ENCODE measurements at regions not wholly inside any gene's neighbourhood (a gene's known extent, or its start where the extent isn't known, plus 50 kb on each side); places are given as distances from the start of the nearest gene placed in this dataset.

- H3K4me3 ChIP-seq (ENCODE audit: control insufficient read depth, low read depth, low read length), result no peak overlapping the region
- no peak for DNase-seq (ENCODE audit: low read depth)
- TF ChIP-seq CTCF (conservative IDR thresholded peaks at IDR 0.05; ENCODE audit: control insufficient read depth, insufficient read depth, low read depth, low read length), result no peak
These were observed 80.2 kb upstream of the WWC1 start for GRCh38 chr5:168211245-168211644.

- no peak for TF ChIP-seq CTCF (conservative IDR thresholded peaks at IDR 0.05; ENCODE audit: control insufficient read depth, insufficient read depth, low read depth, low read length)
- DNase-seq (ENCODE audit: low read depth), result no peak
- no peak overlapping the region for H3K4me3 ChIP-seq (ENCODE audit: control insufficient read depth, low read depth, low read length)
These were observed 79.5 kb upstream of the WWC1 start for GRCh38 chr5:168211936-168212335.

GRCh38 chr5:168214071-168214470, 77.4 kb upstream of the WWC1 start:
- TF ChIP-seq CTCF (conservative IDR thresholded peaks at IDR 0.05; ENCODE audit: control insufficient read depth, insufficient read depth, low read depth, low read length), result no peak
- no peak for DNase-seq (ENCODE audit: low read depth)
- H3K4me3 ChIP-seq (ENCODE audit: control insufficient read depth, low read depth, low read length), result no peak overlapping the region

- no peak overlapping the region for H3K4me3 ChIP-seq (ENCODE audit: control insufficient read depth, low read depth, low read length)
- TF ChIP-seq CTCF (conservative IDR thresholded peaks at IDR 0.05; ENCODE audit: control insufficient read depth, insufficient read depth, low read depth, low read length), result no peak
- DNase-seq (ENCODE audit: low read depth), result no peak
These were observed 76.6 kb upstream of the WWC1 start for GRCh38 chr5:168214886-168215285.

- H3K4me3 ChIP-seq (ENCODE audit: control insufficient read depth, low read depth, low read length), result no peak overlapping the region
- no peak for TF ChIP-seq CTCF (conservative IDR thresholded peaks at IDR 0.05; ENCODE audit: control insufficient read depth, insufficient read depth, low read depth, low read length)
- no peak for DNase-seq (ENCODE audit: low read depth)
These were observed 75.8 kb upstream of the WWC1 start for GRCh38 chr5:168215646-168216045.

- no peak for DNase-seq (ENCODE audit: low read depth)
- no peak for TF ChIP-seq CTCF (conservative IDR thresholded peaks at IDR 0.05; ENCODE audit: control insufficient read depth, insufficient read depth, low read depth, low read length)
- no peak overlapping the region for H3K4me3 ChIP-seq (ENCODE audit: control insufficient read depth, low read depth, low read length)
These were observed 74.5 kb upstream of the WWC1 start for GRCh38 chr5:168216989-168217388.

- DNase-seq (ENCODE audit: low read depth), result no peak
- no peak for TF ChIP-seq CTCF (conservative IDR thresholded peaks at IDR 0.05; ENCODE audit: control insufficient read depth, insufficient read depth, low read depth, low read length)
- H3K4me3 ChIP-seq (ENCODE audit: control insufficient read depth, low read depth, low read length), result no peak overlapping the region
These were observed 73.9 kb upstream of the WWC1 start for GRCh38 chr5:168217497-168217896.
